Suppressor macrophage treated with lipopolysaccharide for 4 hours (primary cell): ENCODE measurements at regions not wholly inside any gene's neighbourhood (a gene's known extent, or its start where the extent isn't known, plus 50 kb on each side); places are given as distances from the start of the nearest gene placed in this dataset.
"Not testable (repeated sequence)": the region's sequence is repeated elsewhere in the genome, so short reads cannot be mapped to it uniquely, and the experiment has no call there.

Experiments
- DNase-seq: peaks from one replicate; pipeline ENCODE4 v3.0.0-alpha.2; 2020

GRCh38 chr13:83086948-83087347 lies 795.3 kb downstream of the SLITRK1 start:
- DNase-seq, result no peak

GRCh38 chr13:83086088-83086487 lies 796.2 kb downstream of the SLITRK1 start:
- no peak for DNase-seq

- no peak for DNase-seq
Measured at GRCh38 chr13:83085186-83085900, 796.9 kb downstream of the SLITRK1 start.

GRCh38 chr13:83077499-83077898 lies 804.8 kb downstream of the SLITRK1 start:
- no peak for DNase-seq

GRCh38 chr13:83073930-83074329 lies 808.3 kb downstream of the SLITRK1 start:
- DNase-seq, result not testable (repeated sequence)

GRCh38 chr13:83065108-83065507 lies 817.2 kb downstream of the SLITRK1 start:
- no peak for DNase-seq

GRCh38 chr13:83057119-83057518 lies 825.2 kb downstream of the SLITRK1 start:
- DNase-seq, result no peak

- DNase-seq, result no peak
Measured at GRCh38 chr13:83056269-83056668, 826.0 kb downstream of the SLITRK1 start.

- DNase-seq, result no peak
Measured at GRCh38 chr13:83048419-83048818, 833.9 kb downstream of the SLITRK1 start.

GRCh38 chr13:83024955-83025594 lies 857.2 kb downstream of the SLITRK1 start:
- DNase-seq, result no peak

GRCh38 chr13:83024232-83024631 lies 858.0 kb downstream of the SLITRK1 start:
- no peak for DNase-seq

- no peak for DNase-seq
Measured at GRCh38 chr13:83019986-83020385, 862.3 kb downstream of the SLITRK1 start.

GRCh38 chr13:83009987-83010386 lies 872.3 kb downstream of the SLITRK1 start:
- DNase-seq, result no peak

- DNase-seq, result no peak
Measured at GRCh38 chr13:83008212-83008929, 873.9 kb downstream of the SLITRK1 start.

- DNase-seq, result peak; percentile 21
Measured at GRCh38 chr13:83007226-83007625, 875.0 kb downstream of the SLITRK1 start.

- DNase-seq, result no peak
Measured at GRCh38 chr13:83003185-83003584, 879.1 kb downstream of the SLITRK1 start.

- no peak for DNase-seq
Measured at GRCh38 chr13:82993417-82993816, 888.9 kb downstream of the SLITRK1 start.

GRCh38 chr13:82976499-82976898 lies 905.8 kb downstream of the SLITRK1 start:
- DNase-seq, result no peak

- DNase-seq, result no peak
Measured at GRCh38 chr13:82963226-82964099, 918.8 kb downstream of the SLITRK1 start.

- no peak for DNase-seq
Measured at GRCh38 chr13:82962397-82962796, 919.9 kb downstream of the SLITRK1 start.

- DNase-seq, result no peak
Measured at GRCh38 chr13:82961757-82962156, 920.5 kb downstream of the SLITRK1 start.

- not testable (repeated sequence) for DNase-seq
Measured at GRCh38 chr13:82952336-82952735, 929.9 kb downstream of the SLITRK1 start.

- DNase-seq, result no peak
Measured at GRCh38 chr13:82947683-82948082, 934.6 kb downstream of the SLITRK1 start.
